Ishikawa (cell line): ENCODE measurements at regions not wholly inside any gene's neighbourhood (a gene's known extent, or its start where the extent isn't known, plus 50 kb on each side); places are given as distances from the start of the nearest gene placed in this dataset.

Source experiments
- CEBPB ChIP-seq: IDR thresholded peaks from 2 replicates; pipeline ENCODE4 v1.6.1; 2012
- CREB1 ChIP-seq: IDR thresholded peaks from 2 replicates; pipeline ENCODE4 v1.6.1; 2012; ENCODE audit warnings: low read depth
- EP300 ChIP-seq: IDR thresholded peaks from 2 replicates; pipeline ENCODE4 v1.6.1; 2012; ENCODE audit warnings: borderline replicate concordance
- FOXM1 ChIP-seq: IDR thresholded peaks from 2 replicates; pipeline ENCODE4 v1.6.1; 2012; ENCODE audit warnings: low read depth, borderline replicate concordance
- MAX ChIP-seq: IDR thresholded peaks from 2 replicates; pipeline ENCODE4 v1.6.1; 2012
- RAD21 ChIP-seq: IDR thresholded peaks from 2 replicates; pipeline ENCODE4 v1.6.1; 2012; ENCODE audit warnings: low read depth
- TAF1 ChIP-seq: IDR thresholded peaks from 2 replicates; pipeline ENCODE4 v1.6.1; 2012; ENCODE audit warnings: low read depth, mild to moderate bottlenecking
- TCF12 ChIP-seq: IDR thresholded peaks from 2 replicates; pipeline ENCODE4 v1.6.1; 2012; ENCODE audit warnings: low read depth
- YY1 ChIP-seq: IDR thresholded peaks from 2 replicates; pipeline ENCODE4 v1.6.1; 2012; ENCODE audit warnings: low read depth
- TF ChIP-seq, protein P1 (sequence below): IDR thresholded peaks from 2 replicates; pipeline ENCODE4 v1.6.1; 2012; ENCODE audit warnings: low read depth, mild to moderate bottlenecking

DNA sequence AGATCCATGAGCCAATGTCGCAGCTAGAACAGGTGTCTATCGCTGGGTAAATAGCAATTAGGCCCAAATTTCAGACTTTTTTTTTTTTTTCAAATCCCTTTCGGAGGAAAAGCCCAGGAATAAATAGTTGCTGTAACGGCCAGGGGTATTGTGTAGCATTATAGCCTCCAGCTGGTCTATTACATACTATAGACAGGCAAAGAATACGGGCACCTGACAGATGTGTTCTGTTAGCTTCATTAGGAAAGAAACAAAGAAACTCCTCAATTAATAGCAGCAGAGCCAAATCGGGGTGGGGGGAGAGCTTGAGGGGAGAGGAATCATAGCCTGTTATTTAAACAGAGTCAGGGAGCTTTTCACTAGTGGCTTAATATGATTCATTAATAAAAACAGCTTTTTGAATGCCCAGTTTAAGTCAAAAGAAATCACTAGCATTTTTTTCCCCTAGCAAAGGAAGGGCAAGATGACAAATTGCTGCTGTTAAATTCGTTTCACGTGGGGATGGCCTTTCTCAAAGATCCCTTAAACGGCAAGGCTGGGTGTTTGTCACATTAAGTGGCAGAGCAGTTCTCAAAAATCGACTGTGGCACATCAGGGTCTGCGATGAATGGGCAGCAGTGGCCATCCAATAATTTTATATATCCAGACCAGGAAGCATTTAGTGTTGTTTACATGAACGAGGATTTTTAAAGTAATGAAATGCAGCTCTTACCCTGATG, 139.4 kb downstream of the ID4 start:
- TF ChIP-seq, protein P1, sequence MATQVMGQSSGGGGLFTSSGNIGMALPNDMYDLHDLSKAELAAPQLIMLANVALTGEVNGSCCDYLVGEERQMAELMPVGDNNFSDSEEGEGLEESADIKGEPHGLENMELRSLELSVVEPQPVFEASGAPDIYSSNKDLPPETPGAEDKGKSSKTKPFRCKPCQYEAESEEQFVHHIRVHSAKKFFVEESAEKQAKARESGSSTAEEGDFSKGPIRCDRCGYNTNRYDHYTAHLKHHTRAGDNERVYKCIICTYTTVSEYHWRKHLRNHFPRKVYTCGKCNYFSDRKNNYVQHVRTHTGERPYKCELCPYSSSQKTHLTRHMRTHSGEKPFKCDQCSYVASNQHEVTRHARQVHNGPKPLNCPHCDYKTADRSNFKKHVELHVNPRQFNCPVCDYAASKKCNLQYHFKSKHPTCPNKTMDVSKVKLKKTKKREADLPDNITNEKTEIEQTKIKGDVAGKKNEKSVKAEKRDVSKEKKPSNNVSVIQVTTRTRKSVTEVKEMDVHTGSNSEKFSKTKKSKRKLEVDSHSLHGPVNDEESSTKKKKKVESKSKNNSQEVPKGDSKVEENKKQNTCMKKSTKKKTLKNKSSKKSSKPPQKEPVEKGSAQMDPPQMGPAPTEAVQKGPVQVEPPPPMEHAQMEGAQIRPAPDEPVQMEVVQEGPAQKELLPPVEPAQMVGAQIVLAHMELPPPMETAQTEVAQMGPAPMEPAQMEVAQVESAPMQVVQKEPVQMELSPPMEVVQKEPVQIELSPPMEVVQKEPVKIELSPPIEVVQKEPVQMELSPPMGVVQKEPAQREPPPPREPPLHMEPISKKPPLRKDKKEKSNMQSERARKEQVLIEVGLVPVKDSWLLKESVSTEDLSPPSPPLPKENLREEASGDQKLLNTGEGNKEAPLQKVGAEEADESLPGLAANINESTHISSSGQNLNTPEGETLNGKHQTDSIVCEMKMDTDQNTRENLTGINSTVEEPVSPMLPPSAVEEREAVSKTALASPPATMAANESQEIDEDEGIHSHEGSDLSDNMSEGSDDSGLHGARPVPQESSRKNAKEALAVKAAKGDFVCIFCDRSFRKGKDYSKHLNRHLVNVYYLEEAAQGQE: no peak
- no peak for TF ChIP-seq RAD21
- no peak for TF ChIP-seq TAF1
- TF ChIP-seq CEBPB: no peak
- no peak for TF ChIP-seq FOXM1
- no peak for TF ChIP-seq MAX
- no peak for TF ChIP-seq EP300
- no peak for TF ChIP-seq YY1
- no peak for TF ChIP-seq CREB1
- no peak for TF ChIP-seq TCF12
